ENCODE measurements at regions not wholly inside any gene's neighbourhood (a gene's known extent, or its start where the extent isn't known, plus 50 kb on each side); places are given as distances from the start of the nearest gene placed in this dataset.
"Not testable (repeated sequence)": the region's sequence is repeated elsewhere in the genome, so short reads cannot be mapped to it uniquely, and the experiment has no call there.

- TF ChIP-seq EZH2 (IDR thresholded peaks at IDR 0.05; ENCODE audit: borderline replicate concordance, insufficient read depth, low read depth, low read length, poor library complexity, severe bottlenecking) (no peak), CTCF (IDR thresholded peaks at IDR 0.05) (no peak)
- Histone ChIP-seq H3K9me3 (ENCODE audit: control extremely low read depth in 1 of 3, control insufficient read depth in 2 of 3, insufficient read depth in 1 of 3, low read length in 2 of 3) (peaks cover 0 to 12% (median 0%) of the 10 kb centered on the region in 3 donors), H3K4me2 (replicated peaks; ENCODE audit: low read depth, low read length, poor library complexity, severe bottlenecking) (no peak overlapping the region), H3K27me3 (replicated peaks in 1 of 4; ENCODE audit: control extremely low read depth in 1 of 4, control insufficient read depth in 3 of 4, insufficient read depth in 4 of 4, low read length in 3 of 4) (no peaks in the 10 kb centered on the region), H3K9ac (ENCODE audit: low read length) (no peak overlapping the region), H3K27ac (ENCODE audit: low read length in 2 of 2) (no peak overlapping the region), H3K4me1 (ENCODE audit: control insufficient read depth in 2 of 2, insufficient read depth in 2 of 2, low read length in 2 of 2) (no peaks in the 10 kb centered on the region), H3K4me3 (ENCODE audit: control extremely low read depth in 1 of 5, extremely low read depth in 1 of 5, insufficient read depth in 1 of 5, low read depth in 2 of 5, low read length in 4 of 5) (no peak overlapping the region), H4K20me1 (ENCODE audit: control insufficient read depth, insufficient read depth, low read length, poor library complexity, severe bottlenecking) (no peaks in the 10 kb centered on the region), H2AFZ (ENCODE audit: insufficient read depth, low read depth, low read length, poor library complexity, severe bottlenecking) (no peak overlapping the region), H3K79me2 (ENCODE audit: control insufficient read depth, insufficient read depth, low read length) (no peaks in the 10 kb centered on the region), H3K36me3 (replicated peaks in 1 of 2; ENCODE audit: control extremely low read depth in 1 of 2, control insufficient read depth in 1 of 2, extremely low read depth in 1 of 2, insufficient read depth in 2 of 2, low read length in 1 of 2) (no peaks in the 10 kb centered on the region)
- ATAC-seq (ENCODE audit: low read depth) (no peak), DNase-seq (no peak)
- Mint-ChIP-seq H3K27ac (no peak overlapping the region), H3K9me3 (ENCODE audit: insufficient read depth) (peaks cover 4% of the 10 kb centered on the region), H3K4me1 (peaks cover 3% of the 10 kb centered on the region), H3K4me3 (no peak overlapping the region), H3K27me3 (no peaks in the 10 kb centered on the region)
- ChIA-PET CTCF (no interaction called here), POLR2A (no interaction called here)
- WGBS (ENCODE audit: insufficient coverage) = 92% methylated on average over 1 of the region's 1 CpG
- intact Hi-C loops (cut with micrococcal nuclease) = no loop called here
Measured at GRCh38 chr4:112836895-112837294, 200.0 kb downstream of the LARP7 start.

- H2AFZ ChIP-seq (ENCODE audit: insufficient read depth, low read depth, low read length, poor library complexity, severe bottlenecking); ATAC-seq (ENCODE audit: low read depth); H4K20me1 ChIP-seq (ENCODE audit: control insufficient read depth, insufficient read depth, low read length, poor library complexity, severe bottlenecking); POLR2A ChIA-PET; H3K9me3 Mint-ChIP-seq (ENCODE audit: insufficient read depth); H3K27ac ChIP-seq (ENCODE audit: low read length in 2 of 2); H3K4me1 ChIP-seq (ENCODE audit: control insufficient read depth in 2 of 2, insufficient read depth in 2 of 2, low read length in 2 of 2); H3K27me3 Mint-ChIP-seq; H3K4me3 ChIP-seq (ENCODE audit: control extremely low read depth in 1 of 5, extremely low read depth in 1 of 5, insufficient read depth in 1 of 5, low read depth in 2 of 5, low read length in 4 of 5); DNase-seq; H3K27me3 ChIP-seq (replicated peaks in 1 of 4; ENCODE audit: control extremely low read depth in 1 of 4, control insufficient read depth in 3 of 4, insufficient read depth in 4 of 4, low read length in 3 of 4); CTCF ChIA-PET; H3K4me2 ChIP-seq (replicated peaks; ENCODE audit: low read depth, low read length, poor library complexity, severe bottlenecking); H3K27ac Mint-ChIP-seq; intact Hi-C loops (cut with micrococcal nuclease); H3K79me2 ChIP-seq (ENCODE audit: control insufficient read depth, insufficient read depth, low read length); H3K9ac ChIP-seq (ENCODE audit: low read length); H3K4me1 Mint-ChIP-seq; H3K36me3 ChIP-seq (replicated peaks in 1 of 2; ENCODE audit: control extremely low read depth in 1 of 2, control insufficient read depth in 1 of 2, extremely low read depth in 1 of 2, insufficient read depth in 2 of 2, low read length in 1 of 2); H3K4me3 Mint-ChIP-seq: not testable (repeated sequence)
- WGBS (ENCODE audit: insufficient coverage) = no CpG with 5 or more reads among the region's 1 CpG
- peaks cover 0 to 12% (median 0%) of the 10 kb centered on the region in 3 donors for H3K9me3 ChIP-seq (ENCODE audit: control extremely low read depth in 1 of 3, control insufficient read depth in 2 of 3, insufficient read depth in 1 of 3, low read length in 2 of 3)
Measured at GRCh38 chr4:112838015-112838414, 201.1 kb downstream of the LARP7 start.

Measured in B cell (primary cell).